ENCODE measurements at regions not wholly inside any gene's neighbourhood (a gene's known extent, or its start where the extent isn't known, plus 50 kb on each side); places are given as distances from the start of the nearest gene placed in this dataset.

- no peaks in the 10 kb centered on the region for H3K9me3 Mint-ChIP-seq (ENCODE audit: unreplicated experiment)
- DNase-seq (ENCODE audit: extremely low spot score, unreplicated experiment) = peak; percentile 42
- no peak overlapping the region for H3K27ac Mint-ChIP-seq (ENCODE audit: unreplicated experiment)
- no peaks in the 10 kb centered on the region for H3K36me3 Mint-ChIP-seq (ENCODE audit: unreplicated experiment)
- TF ChIP-seq, protein P1, sequence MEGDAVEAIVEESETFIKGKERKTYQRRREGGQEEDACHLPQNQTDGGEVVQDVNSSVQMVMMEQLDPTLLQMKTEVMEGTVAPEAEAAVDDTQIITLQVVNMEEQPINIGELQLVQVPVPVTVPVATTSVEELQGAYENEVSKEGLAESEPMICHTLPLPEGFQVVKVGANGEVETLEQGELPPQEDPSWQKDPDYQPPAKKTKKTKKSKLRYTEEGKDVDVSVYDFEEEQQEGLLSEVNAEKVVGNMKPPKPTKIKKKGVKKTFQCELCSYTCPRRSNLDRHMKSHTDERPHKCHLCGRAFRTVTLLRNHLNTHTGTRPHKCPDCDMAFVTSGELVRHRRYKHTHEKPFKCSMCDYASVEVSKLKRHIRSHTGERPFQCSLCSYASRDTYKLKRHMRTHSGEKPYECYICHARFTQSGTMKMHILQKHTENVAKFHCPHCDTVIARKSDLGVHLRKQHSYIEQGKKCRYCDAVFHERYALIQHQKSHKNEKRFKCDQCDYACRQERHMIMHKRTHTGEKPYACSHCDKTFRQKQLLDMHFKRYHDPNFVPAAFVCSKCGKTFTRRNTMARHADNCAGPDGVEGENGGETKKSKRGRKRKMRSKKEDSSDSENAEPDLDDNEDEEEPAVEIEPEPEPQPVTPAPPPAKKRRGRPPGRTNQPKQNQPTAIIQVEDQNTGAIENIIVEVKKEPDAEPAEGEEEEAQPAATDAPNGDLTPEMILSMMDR (IDR thresholded peaks at IDR 0.05) = no peak
- H3K4me1 Mint-ChIP-seq (ENCODE audit: unreplicated experiment) = no peaks in the 10 kb centered on the region
- H3K27me3 Mint-ChIP-seq (ENCODE audit: unreplicated experiment) = peaks cover 6% of the 10 kb centered on the region
- no peak overlapping the region for H3K4me3 Mint-ChIP-seq (ENCODE audit: unreplicated experiment)
These were observed 141.6 kb downstream of the BUD13 start for GRCh38 chr11:116631201-116631600.

- Mint-ChIP-seq H3K9me3 (ENCODE audit: unreplicated experiment) (no peaks in the 10 kb centered on the region), H3K36me3 (ENCODE audit: unreplicated experiment) (no peaks in the 10 kb centered on the region), H3K4me1 (ENCODE audit: unreplicated experiment) (no peaks in the 10 kb centered on the region), H3K27me3 (ENCODE audit: unreplicated experiment) (peaks cover 2% of the 10 kb centered on the region), H3K27ac (ENCODE audit: unreplicated experiment) (no peak overlapping the region), H3K4me3 (ENCODE audit: unreplicated experiment) (no peak overlapping the region)
- peak; percentile 59 for DNase-seq (ENCODE audit: extremely low spot score, unreplicated experiment)
- TF ChIP-seq, protein P1 (IDR thresholded peaks at IDR 0.05) = no peak
These were observed 154.3 kb downstream of the BUD13 start for GRCh38 chr11:116618461-116618860.

DNA sequence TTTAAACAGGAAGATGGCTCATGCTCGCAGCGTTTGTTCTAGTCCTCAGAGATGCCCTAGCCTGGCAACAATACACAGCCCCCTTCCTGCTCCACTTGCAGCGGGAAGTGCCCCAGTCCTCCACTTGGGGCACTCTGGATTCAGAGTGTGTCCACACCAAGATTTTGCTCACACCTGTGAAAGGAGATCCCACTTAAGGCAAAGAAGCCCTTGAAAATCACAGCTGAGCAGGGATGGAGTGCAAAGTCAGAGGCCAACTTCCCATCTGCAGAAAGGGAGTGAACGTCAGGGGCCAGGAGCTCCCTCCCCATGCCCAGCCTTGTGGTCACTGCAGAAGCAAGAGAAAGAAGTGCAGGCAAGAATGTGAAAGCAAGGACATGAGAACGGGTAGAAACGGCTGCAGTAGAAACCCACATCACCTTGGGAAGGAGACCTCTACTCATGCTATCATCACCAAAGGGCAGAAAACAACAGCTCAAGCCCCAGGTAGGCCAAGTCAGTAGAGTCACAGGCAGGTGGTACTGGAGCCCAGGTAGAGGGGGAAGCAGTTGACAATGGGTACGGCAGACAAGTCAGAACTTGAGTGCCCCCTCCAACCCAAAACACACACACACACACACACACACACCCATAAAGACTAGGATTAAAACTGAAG is 157.4 kb downstream of the BUD13 start:
- no peak overlapping the region for H3K27ac Mint-ChIP-seq (ENCODE audit: unreplicated experiment)
- H3K4me1 Mint-ChIP-seq (ENCODE audit: unreplicated experiment) = no peaks in the 10 kb centered on the region
- TF ChIP-seq, protein P1 (IDR thresholded peaks at IDR 0.05) = no peak
- H3K9me3 Mint-ChIP-seq (ENCODE audit: unreplicated experiment) = no peaks in the 10 kb centered on the region
- H3K27me3 Mint-ChIP-seq (ENCODE audit: unreplicated experiment) = no peaks in the 10 kb centered on the region
- H3K4me3 Mint-ChIP-seq (ENCODE audit: unreplicated experiment) = no peak overlapping the region
- DNase-seq (ENCODE audit: extremely low spot score, unreplicated experiment) = peak; percentile 51
- no peaks in the 10 kb centered on the region for H3K36me3 Mint-ChIP-seq (ENCODE audit: unreplicated experiment)

GRCh38 chr11:116614306-116615210 is 158.2 kb downstream of the BUD13 start:
- no peaks in the 10 kb centered on the region for H3K9me3 Mint-ChIP-seq (ENCODE audit: unreplicated experiment)
- no peaks in the 10 kb centered on the region for H3K36me3 Mint-ChIP-seq (ENCODE audit: unreplicated experiment)
- peak; percentile 72 for DNase-seq (ENCODE audit: extremely low spot score, unreplicated experiment)
- H3K4me1 Mint-ChIP-seq (ENCODE audit: unreplicated experiment) = no peaks in the 10 kb centered on the region
- no peak overlapping the region for H3K27ac Mint-ChIP-seq (ENCODE audit: unreplicated experiment)
- no peaks in the 10 kb centered on the region for H3K27me3 Mint-ChIP-seq (ENCODE audit: unreplicated experiment)
- TF ChIP-seq, protein P1 (IDR thresholded peaks at IDR 0.05) = no peak
- no peak overlapping the region for H3K4me3 Mint-ChIP-seq (ENCODE audit: unreplicated experiment)

- TF ChIP-seq, protein P1 (IDR thresholded peaks at IDR 0.05) = no peak
- no peaks in the 10 kb centered on the region for H3K27me3 Mint-ChIP-seq (ENCODE audit: unreplicated experiment)
- no peak overlapping the region for H3K27ac Mint-ChIP-seq (ENCODE audit: unreplicated experiment)
- H3K4me1 Mint-ChIP-seq (ENCODE audit: unreplicated experiment) = no peaks in the 10 kb centered on the region
- no peaks in the 10 kb centered on the region for H3K36me3 Mint-ChIP-seq (ENCODE audit: unreplicated experiment)
- no peak overlapping the region for H3K4me3 Mint-ChIP-seq (ENCODE audit: unreplicated experiment)
- peak; percentile 81 for DNase-seq (ENCODE audit: extremely low spot score, unreplicated experiment)
- no peaks in the 10 kb centered on the region for H3K9me3 Mint-ChIP-seq (ENCODE audit: unreplicated experiment)
These were observed 159.4 kb downstream of the BUD13 start for GRCh38 chr11:116613206-116613875.
